A549 (cell line): ENCODE measurements at regions not wholly inside any gene's neighbourhood (a gene's known extent, or its start where the extent isn't known, plus 50 kb on each side); places are given as distances from the start of the nearest gene placed in this dataset.

Experiments used
- BHLHE40 ChIP-seq: IDR thresholded peaks from 2 replicates; pipeline ENCODE4 v1.6.1; 2012; ENCODE audit warnings: low read depth, low read length, inconsistent platforms
- CEBPB ChIP-seq, 2 experiments: fragments of >200 bp in 1 of 2; sonication (Bioruptor Twin) in 1 of 2; formaldehyde crosslinking in 1 of 2; IDR thresholded peaks; 2 replicates each; pipeline ENCODE4 v1.6.1; 2012 to 2016
- EP300 ChIP-seq, 2 experiments: fragments of >200 bp; sonication (Bioruptor Twin); formaldehyde crosslinking; IDR thresholded peaks; 2 replicates in 1 of 2; 3 replicates in 1 of 2; pipeline ENCODE4 v1.6.1; 2016 to 2017
- KDM1A ChIP-seq: fragments of 200-600 bp; sonication (generic); IDR thresholded peaks from 2 replicates; pipeline ENCODE4 v1.6.1; 2016; ENCODE audit warnings: low read depth, mild to moderate bottlenecking
- KDM5A ChIP-seq: fragments of 200-600 bp; sonication (generic); IDR thresholded peaks from 2 replicates; pipeline ENCODE4 v1.6.1; 2016; ENCODE audit warnings: antibody characterized with exemption, mild to moderate bottlenecking
- MAFK ChIP-seq: fragments of 450-650 bp; IDR thresholded peaks from 2 replicates; pipeline ENCODE4 v1.6.1; 2014; ENCODE audit not compliant: partially characterized antibody
- NFE2L2 ChIP-seq: fragments of 150-350 bp; conservative IDR thresholded peaks from 2 replicates; pipeline ENCODE4 v1.6.1; 2014; ENCODE audit warnings: low read length
- POLR2A ChIP-seq: IDR thresholded peaks from 2 replicates; pipeline ENCODE4 v1.6.1; 2012; ENCODE audit warnings: mild to moderate bottlenecking, low read length
- RNF2 ChIP-seq: fragments of 200-600 bp; sonication (generic); IDR thresholded peaks from 2 replicates; pipeline ENCODE4 v1.6.1; 2016; ENCODE audit warnings: low read depth, mild to moderate bottlenecking, antibody characterized with exemption, moderate library complexity, borderline replicate concordance
- TF ChIP-seq, protein P1 (sequence below): fragments of >200 bp; sonication (Bioruptor Twin); formaldehyde crosslinking; IDR thresholded peaks from 3 replicates; pipeline ENCODE4 v1.5.1; 2016
- TF ChIP-seq, protein P2 (sequence below): IDR thresholded peaks from 2 replicates; pipeline ENCODE4 v1.6.1; 2012
- TF ChIP-seq, protein P3 (sequence below): IDR thresholded peaks from 2 replicates; pipeline ENCODE4 v1.6.1; 2012

DNA sequence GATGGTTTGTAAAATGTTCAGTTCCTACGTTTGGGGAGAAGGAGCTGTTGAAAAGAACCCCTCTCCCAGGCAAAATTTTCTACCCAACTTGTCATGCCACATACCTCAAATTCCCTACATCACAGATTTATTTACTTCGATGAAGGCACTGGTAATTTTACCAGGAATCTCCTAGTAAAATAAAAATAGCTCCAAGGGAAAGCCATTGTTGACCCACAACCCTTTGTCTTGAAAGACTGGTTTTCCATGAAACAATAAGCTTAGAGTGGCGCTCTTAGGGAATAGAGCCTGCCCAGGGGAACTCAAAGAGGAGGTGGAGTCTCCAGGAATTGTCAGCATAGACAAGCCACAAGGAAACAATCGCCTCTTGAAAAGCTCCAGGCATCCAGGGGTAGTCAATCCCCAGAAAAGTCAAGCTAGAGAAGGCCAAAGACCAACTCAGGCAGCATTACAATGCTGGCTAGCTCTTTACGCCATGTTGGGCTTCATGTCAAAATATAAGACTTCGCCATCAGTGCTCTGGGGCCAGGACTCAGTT is 99.2 kb upstream of the RREB1 start:
- TF ChIP-seq POLR2A: no peak
- no peak for TF ChIP-seq CEBPB (IDR thresholded peaks at IDR 0.05)
- TF ChIP-seq, protein P1, sequence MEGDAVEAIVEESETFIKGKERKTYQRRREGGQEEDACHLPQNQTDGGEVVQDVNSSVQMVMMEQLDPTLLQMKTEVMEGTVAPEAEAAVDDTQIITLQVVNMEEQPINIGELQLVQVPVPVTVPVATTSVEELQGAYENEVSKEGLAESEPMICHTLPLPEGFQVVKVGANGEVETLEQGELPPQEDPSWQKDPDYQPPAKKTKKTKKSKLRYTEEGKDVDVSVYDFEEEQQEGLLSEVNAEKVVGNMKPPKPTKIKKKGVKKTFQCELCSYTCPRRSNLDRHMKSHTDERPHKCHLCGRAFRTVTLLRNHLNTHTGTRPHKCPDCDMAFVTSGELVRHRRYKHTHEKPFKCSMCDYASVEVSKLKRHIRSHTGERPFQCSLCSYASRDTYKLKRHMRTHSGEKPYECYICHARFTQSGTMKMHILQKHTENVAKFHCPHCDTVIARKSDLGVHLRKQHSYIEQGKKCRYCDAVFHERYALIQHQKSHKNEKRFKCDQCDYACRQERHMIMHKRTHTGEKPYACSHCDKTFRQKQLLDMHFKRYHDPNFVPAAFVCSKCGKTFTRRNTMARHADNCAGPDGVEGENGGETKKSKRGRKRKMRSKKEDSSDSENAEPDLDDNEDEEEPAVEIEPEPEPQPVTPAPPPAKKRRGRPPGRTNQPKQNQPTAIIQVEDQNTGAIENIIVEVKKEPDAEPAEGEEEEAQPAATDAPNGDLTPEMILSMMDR: no peak
- TF ChIP-seq BHLHE40: no peak
- TF ChIP-seq KDM5A: no peak
- no peak for TF ChIP-seq RNF2
- no peak for TF ChIP-seq KDM1A
- TF ChIP-seq, protein P2, sequence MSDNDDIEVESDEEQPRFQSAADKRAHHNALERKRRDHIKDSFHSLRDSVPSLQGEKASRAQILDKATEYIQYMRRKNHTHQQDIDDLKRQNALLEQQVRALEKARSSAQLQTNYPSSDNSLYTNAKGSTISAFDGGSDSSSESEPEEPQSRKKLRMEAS: no peak
- TF ChIP-seq, protein P3, sequence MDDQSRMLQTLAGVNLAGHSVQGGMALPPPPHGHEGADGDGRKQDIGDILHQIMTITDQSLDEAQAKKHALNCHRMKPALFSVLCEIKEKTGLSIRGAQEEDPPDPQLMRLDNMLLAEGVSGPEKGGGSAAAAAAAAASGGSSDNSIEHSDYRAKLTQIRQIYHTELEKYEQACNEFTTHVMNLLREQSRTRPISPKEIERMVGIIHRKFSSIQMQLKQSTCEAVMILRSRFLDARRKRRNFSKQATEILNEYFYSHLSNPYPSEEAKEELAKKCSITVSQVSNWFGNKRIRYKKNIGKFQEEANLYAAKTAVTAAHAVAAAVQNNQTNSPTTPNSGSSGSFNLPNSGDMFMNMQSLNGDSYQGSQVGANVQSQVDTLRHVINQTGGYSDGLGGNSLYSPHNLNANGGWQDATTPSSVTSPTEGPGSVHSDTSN: no peak
- TF ChIP-seq NFE2L2: no peak
- TF ChIP-seq EP300 (IDR thresholded peaks at IDR 0.05): no peak
- TF ChIP-seq MAFK: no peak
